SU-DHL-6 (cell line): ENCODE measurements at regions not wholly inside any gene's neighbourhood (a gene's known extent, or its start where the extent isn't known, plus 50 kb on each side); places are given as distances from the start of the nearest gene placed in this dataset.

Experiments
- H2AFZ ChIP-seq: fragments of 200-600 bp; sonication (generic); 2 replicates; pipeline ENCODE4 v1.6.1; 2014; ENCODE audit warnings: low read depth, mild to moderate bottlenecking, moderate library complexity, mixed read lengths, antibody characterized with exemption, low read length; ENCODE audit not compliant: severe bottlenecking
- H3F3A ChIP-seq: fragments of 200-600 bp; shearing (Covaris generic); 2 replicates; pipeline ENCODE4 v1.6.0; 2016; ENCODE audit warnings: antibody characterized with exemption, mild to moderate bottlenecking; ENCODE audit not compliant: insufficient read depth
- H3K27ac ChIP-seq: fragments of 200-600 bp; sonication (generic); 2 replicates; pipeline ENCODE4 v1.5.1; 2016; ENCODE audit warnings: low read depth, mild to moderate bottlenecking, low read length, moderate library complexity, mixed read lengths
- H3K27me3 ChIP-seq: fragments of 200-600 bp; sonication (generic), shearing (Covaris generic); 2 replicates; pipeline ENCODE4 v1.6.0; 2014; ENCODE audit warnings: mild to moderate bottlenecking, low read length
- H3K36me3 ChIP-seq: fragments of 200-600 bp; sonication (generic); 2 replicates; pipeline ENCODE4 v1.6.1; 2014; ENCODE audit warnings: mild to moderate bottlenecking, low read length, mixed read lengths
- H3K4me2 ChIP-seq: fragments of 300-600, 200-600 bp; shearing (Covaris generic), sonication (generic); 2 replicates; pipeline ENCODE4 v1.6.0; 2014; ENCODE audit warnings: low read length, low read depth, mild to moderate bottlenecking; ENCODE audit not compliant: poor library complexity, severe bottlenecking
- H3K4me3 ChIP-seq: fragments of 200-600 bp; sonication (generic); 2 replicates; pipeline ENCODE4 v1.5.1; 2014; ENCODE audit warnings: antibody characterized with exemption, low read length, mild to moderate bottlenecking, mixed read lengths; ENCODE audit not compliant: insufficient read depth, poor library complexity, severe bottlenecking
- H3K79me2 ChIP-seq: fragments of 200-600 bp; sonication (generic); 2 replicates; pipeline ENCODE4 v1.6.1; 2014; ENCODE audit warnings: mild to moderate bottlenecking, low read length, moderate library complexity; ENCODE audit not compliant: insufficient read depth
- H3K9ac ChIP-seq: fragments of 200-600 bp; sonication (generic); 2 replicates; pipeline ENCODE4 v1.7.0; 2014; ENCODE audit warnings: mild to moderate bottlenecking, low read length
- H3K9me2 ChIP-seq: fragments of 200-600 bp; sonication (generic); replicated peaks from 2 replicates; pipeline ENCODE4 v1.6.1; 2014; ENCODE audit warnings: low read length; ENCODE audit not compliant: insufficient read depth
- H3K9me3 ChIP-seq: fragments of 200-600 bp; sonication (generic); 2 replicates; pipeline ENCODE4 v1.6.1; 2014; ENCODE audit warnings: low read length, mixed read lengths; ENCODE audit not compliant: insufficient read depth
- H4K20me1 ChIP-seq: fragments of 200-600 bp; sonication (generic); 2 replicates; pipeline ENCODE4 v1.6.1; 2014; ENCODE audit warnings: low read depth, mild to moderate bottlenecking, antibody characterized with exemption, low read length, moderate library complexity, mixed read lengths
- CTCF ChIP-seq: fragments of 200-600 bp; sonication (generic); IDR thresholded peaks from one replicate; pipeline ENCODE4 v1.5.1; 2017; ENCODE audit warnings: antibody characterized with exemption, mild to moderate bottlenecking, low read length, moderate library complexity; ENCODE audit not compliant: insufficient read depth, poor library complexity, severe bottlenecking
- EZH2phosphoT487 ChIP-seq: fragments of 200-600 bp; sonication (generic), shearing (Covaris generic); conservative IDR thresholded peaks from 2 replicates; pipeline ENCODE4 v1.6.1; 2018; ENCODE audit warnings: mild to moderate bottlenecking, antibody characterized with exemption, low read length, moderate library complexity, mixed read lengths

- no peaks in the 10 kb centered on the region for H3K36me3 ChIP-seq
- H3F3A ChIP-seq: no peaks in the 10 kb centered on the region
- peak; percentile 67 for TF ChIP-seq CTCF
- no peak for TF ChIP-seq EZH2phosphoT487
- H3K9ac ChIP-seq: no peak overlapping the region
- H3K4me3 ChIP-seq: no peak overlapping the region
- no peaks in the 10 kb centered on the region for H3K27me3 ChIP-seq
- H4K20me1 ChIP-seq: no peaks in the 10 kb centered on the region
- no peak overlapping the region for H3K27ac ChIP-seq
- no peaks in the 10 kb centered on the region for H3K9me3 ChIP-seq
- no peaks in the 10 kb centered on the region for H3K79me2 ChIP-seq
- H3K4me2 ChIP-seq: no peak overlapping the region
- H2AFZ ChIP-seq: no peak overlapping the region
- no peaks in the 10 kb centered on the region for H3K9me2 ChIP-seq
These were observed 529.5 kb downstream of the SOX6 start for GRCh38 chr11:15826826-15827225.

DNA sequence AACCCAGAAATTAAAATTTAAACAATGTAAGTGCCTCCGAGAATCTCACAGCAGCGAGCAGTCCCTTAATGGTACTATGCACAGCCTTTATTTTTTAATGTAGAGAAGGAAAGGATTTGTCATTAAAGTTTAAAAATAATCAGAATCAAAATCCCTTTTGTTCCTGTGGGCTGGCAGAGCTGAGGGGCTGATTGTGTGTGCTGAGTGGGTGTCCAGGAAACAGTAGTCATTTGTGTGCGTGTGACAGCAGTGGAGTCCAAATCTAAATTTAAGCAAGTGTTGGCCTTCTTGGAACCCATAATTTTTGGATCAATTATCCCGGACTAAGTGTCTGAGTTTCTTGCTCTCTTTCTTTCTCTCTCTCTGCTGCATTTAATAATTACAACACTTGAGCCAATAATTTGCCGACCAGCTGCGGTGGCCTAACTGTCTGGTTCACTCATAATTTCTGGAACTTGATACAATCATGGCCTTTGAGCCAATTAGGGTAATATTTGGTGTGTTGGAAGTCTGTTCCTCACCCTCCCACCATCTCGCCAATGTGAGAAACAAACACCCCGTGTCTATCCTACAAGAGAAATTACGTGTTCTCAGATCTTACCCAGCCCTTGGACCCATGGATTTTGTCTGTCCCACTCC lies 528.0 kb downstream of the SOX6 start:
- Histone ChIP-seq H4K20me1 (no peaks in the 10 kb centered on the region), H3K27ac (no peak overlapping the region)

DNA sequence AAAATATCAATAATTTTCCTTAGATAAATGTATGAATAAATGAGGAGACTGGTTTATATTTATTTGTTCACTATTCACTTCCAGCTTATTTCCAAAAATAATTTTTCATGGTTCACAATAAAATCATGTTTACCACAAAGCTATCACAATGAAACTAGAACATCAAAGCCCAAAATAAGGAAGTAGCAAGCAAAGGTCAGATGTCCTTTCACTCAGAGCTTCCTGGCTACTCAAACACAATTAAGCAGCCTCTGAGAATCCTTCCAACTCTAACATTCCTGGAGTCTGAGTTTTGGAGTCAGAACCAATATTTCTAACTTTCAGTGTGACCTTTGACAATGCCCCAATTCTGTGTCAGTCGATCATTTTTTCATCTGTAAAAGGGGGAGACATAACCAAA lies 527.0 kb downstream of the SOX6 start:
- no peaks in the 10 kb centered on the region for H3K79me2 ChIP-seq
- TF ChIP-seq CTCF: no peak
- no peak for TF ChIP-seq EZH2phosphoT487
- no peaks in the 10 kb centered on the region for H4K20me1 ChIP-seq
- no peaks in the 10 kb centered on the region for H3K36me3 ChIP-seq
- no peak overlapping the region for H3K4me3 ChIP-seq
- no peaks in the 10 kb centered on the region for H3K9me2 ChIP-seq
- no peaks in the 10 kb centered on the region for H3K27me3 ChIP-seq
- H3K9ac ChIP-seq: no peak overlapping the region
- H2AFZ ChIP-seq: no peak overlapping the region
- H3F3A ChIP-seq: no peaks in the 10 kb centered on the region
- no peaks in the 10 kb centered on the region for H3K9me3 ChIP-seq
- H3K4me2 ChIP-seq: no peak overlapping the region
- no peak overlapping the region for H3K27ac ChIP-seq

More for the DNA sequence above, 528.0 kb downstream of the SOX6 start:
- H2AFZ ChIP-seq: no peak overlapping the region
- H3K79me2 ChIP-seq: no peaks in the 10 kb centered on the region
- no peaks in the 10 kb centered on the region for H3K27me3 ChIP-seq
- no peak overlapping the region for H3K9ac ChIP-seq
- no peak overlapping the region for H3K4me2 ChIP-seq
- no peaks in the 10 kb centered on the region for H3F3A ChIP-seq
- H3K36me3 ChIP-seq: no peaks in the 10 kb centered on the region
- H3K4me3 ChIP-seq: no peak overlapping the region
- H3K9me2 ChIP-seq: no peaks in the 10 kb centered on the region
- H3K9me3 ChIP-seq: no peaks in the 10 kb centered on the region
- TF ChIP-seq EZH2phosphoT487 (no peak), CTCF (no peak)
